ENCODE measurements at regions not wholly inside any gene's neighbourhood (a gene's known extent, or its start where the extent isn't known, plus 50 kb on each side); places are given as distances from the start of the nearest gene placed in this dataset.

GRCh38 chr11:13889552-13890249 is 72.8 kb upstream of the SPON1 start:
- no peak for TF ChIP-seq POLR2A (IDR thresholded peaks at IDR 0.05)
- TF ChIP-seq CTCF (IDR thresholded peaks at IDR 0.05) = no peak
